ENCODE measurements at regions not wholly inside any gene's neighbourhood (a gene's known extent, or its start where the extent isn't known, plus 50 kb on each side); places are given as distances from the start of the nearest gene placed in this dataset.

- DNase-seq (ENCODE audit: low read depth), result no peak
- TF ChIP-seq CTCF (IDR thresholded peaks at IDR 0.05; ENCODE audit: insufficient read depth, low read length, poor library complexity, severe bottlenecking), result no peak
- Histone ChIP-seq H3K36me3 (ENCODE audit: control insufficient read depth, insufficient read depth, low read length) (no peaks in the 10 kb centered on the region), H3K27me3 (ENCODE audit: control insufficient read depth, insufficient read depth, low read length) (no peaks in the 10 kb centered on the region), H3K4me3 (ENCODE audit: low read depth, low read length) (no peak overlapping the region)
Measured at GRCh38 chr13:99046851-99047250, 69.0 kb upstream of the DOCK9 start.

- no peaks in the 10 kb centered on the region for H3K27me3 ChIP-seq (ENCODE audit: control insufficient read depth, insufficient read depth, low read length)
- DNase-seq (ENCODE audit: low read depth), result no peak
- TF ChIP-seq CTCF (IDR thresholded peaks at IDR 0.05; ENCODE audit: insufficient read depth, low read length, poor library complexity, severe bottlenecking), result no peak
- peaks cover 1% of the 10 kb centered on the region for H3K36me3 ChIP-seq (ENCODE audit: control insufficient read depth, insufficient read depth, low read length)
- no peak overlapping the region for H3K4me3 ChIP-seq (ENCODE audit: low read depth, low read length)
Measured at GRCh38 chr13:99050983-99051488, 73.2 kb upstream of the DOCK9 start.

- no peak for TF ChIP-seq CTCF (IDR thresholded peaks at IDR 0.05; ENCODE audit: insufficient read depth, low read length, poor library complexity, severe bottlenecking)
- Histone ChIP-seq H3K27me3 (ENCODE audit: control insufficient read depth, insufficient read depth, low read length) (no peaks in the 10 kb centered on the region), H3K4me3 (ENCODE audit: low read depth, low read length) (no peak overlapping the region), H3K36me3 (ENCODE audit: control insufficient read depth, insufficient read depth, low read length) (peaks cover 1% of the 10 kb centered on the region)
- no peak for DNase-seq (ENCODE audit: low read depth)
Measured at GRCh38 chr13:99051768-99052455, 74.0 kb upstream of the DOCK9 start.

- no peak for TF ChIP-seq CTCF (IDR thresholded peaks at IDR 0.05; ENCODE audit: insufficient read depth, low read length, poor library complexity, severe bottlenecking)
- H3K27me3 ChIP-seq (ENCODE audit: control insufficient read depth, insufficient read depth, low read length), result no peaks in the 10 kb centered on the region
- no peak for DNase-seq (ENCODE audit: low read depth)
- H3K36me3 ChIP-seq (ENCODE audit: control insufficient read depth, insufficient read depth, low read length), result peaks cover 1% of the 10 kb centered on the region
- H3K4me3 ChIP-seq (ENCODE audit: low read depth, low read length), result no peak overlapping the region
Measured at GRCh38 chr13:99053636-99054233, 75.9 kb upstream of the DOCK9 start.

- TF ChIP-seq CTCF (IDR thresholded peaks at IDR 0.05; ENCODE audit: insufficient read depth, low read length, poor library complexity, severe bottlenecking), result no peak
- no peak for DNase-seq (ENCODE audit: low read depth)
- H3K27me3 ChIP-seq (ENCODE audit: control insufficient read depth, insufficient read depth, low read length), result no peaks in the 10 kb centered on the region
- H3K4me3 ChIP-seq (ENCODE audit: low read depth, low read length), result no peak overlapping the region
- peaks cover 1% of the 10 kb centered on the region for H3K36me3 ChIP-seq (ENCODE audit: control insufficient read depth, insufficient read depth, low read length)
Measured at GRCh38 chr13:99055281-99055680, 77.4 kb upstream of the DOCK9 start.
